Fibroblast of skin of right quadriceps (primary cell): ENCODE measurements at regions not wholly inside any gene's neighbourhood (a gene's known extent, or its start where the extent isn't known, plus 50 kb on each side); places are given as distances from the start of the nearest gene placed in this dataset.

Source experiments
- DNase-seq: peaks from one replicate; pipeline ENCODE4 v3.0.0-alpha.2; 2013

GRCh38 chr6:1516742-1517520, 92.8 kb upstream of the FOXC1 start:
- no peak for DNase-seq

DNA sequence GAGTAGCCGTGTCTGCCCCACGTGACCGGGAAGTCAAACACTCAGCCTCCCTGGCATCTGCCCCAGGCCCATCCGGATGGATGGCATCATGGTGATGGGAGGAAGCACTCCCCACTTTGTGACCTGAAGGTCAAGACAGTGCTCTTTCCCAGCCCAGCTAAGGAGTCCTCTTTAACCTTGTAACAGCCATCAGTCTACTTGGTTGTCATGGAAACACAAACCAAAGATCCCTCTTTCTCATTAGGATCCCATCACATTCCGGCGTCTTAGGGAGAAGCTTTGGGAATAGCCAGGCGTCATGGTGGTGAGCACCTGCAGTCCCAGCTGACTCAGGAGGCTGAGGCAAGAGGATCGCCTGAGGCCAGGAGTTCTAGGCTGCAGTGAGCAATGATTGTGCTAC, 90.9 kb upstream of the FOXC1 start:
- no peak for DNase-seq

DNA sequence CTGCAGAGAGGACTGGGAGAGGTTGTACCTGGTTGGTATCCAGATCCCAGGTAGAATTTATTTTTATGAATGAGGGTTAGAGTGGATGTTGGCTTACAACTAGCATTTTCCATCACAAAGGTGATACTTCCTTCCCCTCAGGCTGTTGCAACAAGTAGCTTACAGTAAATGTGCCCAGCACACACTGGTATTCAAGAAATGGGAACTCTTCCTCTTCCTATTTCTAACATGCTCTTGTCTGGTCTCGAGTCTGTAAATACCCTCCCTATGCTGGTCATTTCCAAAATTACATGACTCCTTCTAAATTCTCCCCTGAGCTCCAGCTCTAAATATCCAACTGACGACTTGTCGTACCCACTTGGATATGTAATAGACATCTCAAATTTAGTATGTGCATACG, 90.1 kb upstream of the FOXC1 start:
- DNase-seq, result no peak

GRCh38 chr6:1522779-1523178, 86.9 kb upstream of the FOXC1 start:
- DNase-seq, result no peak

DNA sequence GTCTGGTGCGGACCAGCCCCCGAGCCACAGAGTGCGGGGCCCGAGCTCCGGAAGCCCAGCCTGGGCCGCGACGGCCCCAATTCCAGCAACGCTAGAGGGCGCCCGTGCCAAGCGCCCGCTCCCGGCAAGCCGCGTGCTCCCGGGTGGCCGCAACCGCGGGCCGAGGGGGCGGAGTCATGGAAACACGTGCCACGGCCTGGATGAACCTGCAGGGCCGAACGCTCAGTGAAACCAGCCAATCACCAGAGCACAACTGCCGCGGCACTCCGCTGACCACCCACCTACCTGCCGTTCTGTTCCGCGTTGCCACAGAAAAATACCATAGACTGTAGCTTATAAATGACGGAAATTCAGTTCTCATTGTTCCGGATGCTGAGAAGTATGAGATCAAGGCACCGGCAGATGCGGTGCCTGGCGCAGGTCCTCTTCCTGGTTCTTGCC, 85.7 kb upstream of the FOXC1 start:
- DNase-seq, result peak; percentile 68

DNA sequence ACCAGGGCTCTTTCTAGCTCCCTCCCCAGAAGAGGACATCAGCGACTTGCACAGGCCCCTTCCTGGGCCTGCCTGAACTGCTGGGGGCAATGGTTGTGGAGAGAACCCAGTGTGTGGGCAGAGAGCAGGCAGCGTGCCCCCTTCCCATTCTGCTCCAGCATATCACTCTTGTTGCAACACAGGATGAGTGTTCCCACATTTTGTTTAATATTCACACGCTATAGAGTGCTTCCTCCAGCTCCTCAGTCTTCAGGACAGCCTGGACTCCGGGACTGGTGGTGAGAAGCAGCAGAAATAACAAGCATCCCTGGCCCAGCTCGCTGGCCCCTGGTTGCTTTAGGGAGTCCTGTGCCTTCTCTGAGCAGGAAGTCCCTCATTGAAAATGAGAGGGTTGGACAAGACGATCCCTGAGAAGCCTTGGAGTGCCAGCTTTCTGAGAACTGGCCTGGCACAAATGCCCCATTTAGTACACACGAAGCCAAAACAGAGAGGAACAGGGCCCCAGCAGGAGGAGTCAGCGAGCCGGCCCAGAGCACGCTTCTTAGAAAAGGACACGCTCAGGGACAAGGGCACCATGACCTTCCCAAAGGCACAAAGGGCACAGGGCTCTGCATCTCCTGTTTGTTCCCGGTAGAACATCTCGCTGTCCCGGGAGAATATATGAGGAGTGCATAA, 84.2 kb upstream of the FOXC1 start:
- no peak for DNase-seq

GRCh38 chr6:1526398-1527072, 83.2 kb upstream of the FOXC1 start:
- no peak for DNase-seq

- peak; percentile 62 for DNase-seq
Measured at GRCh38 chr6:1527073-1527457, 82.7 kb upstream of the FOXC1 start.

GRCh38 chr6:1535295-1535694, 74.4 kb upstream of the FOXC1 start:
- DNase-seq, result no peak

DNA sequence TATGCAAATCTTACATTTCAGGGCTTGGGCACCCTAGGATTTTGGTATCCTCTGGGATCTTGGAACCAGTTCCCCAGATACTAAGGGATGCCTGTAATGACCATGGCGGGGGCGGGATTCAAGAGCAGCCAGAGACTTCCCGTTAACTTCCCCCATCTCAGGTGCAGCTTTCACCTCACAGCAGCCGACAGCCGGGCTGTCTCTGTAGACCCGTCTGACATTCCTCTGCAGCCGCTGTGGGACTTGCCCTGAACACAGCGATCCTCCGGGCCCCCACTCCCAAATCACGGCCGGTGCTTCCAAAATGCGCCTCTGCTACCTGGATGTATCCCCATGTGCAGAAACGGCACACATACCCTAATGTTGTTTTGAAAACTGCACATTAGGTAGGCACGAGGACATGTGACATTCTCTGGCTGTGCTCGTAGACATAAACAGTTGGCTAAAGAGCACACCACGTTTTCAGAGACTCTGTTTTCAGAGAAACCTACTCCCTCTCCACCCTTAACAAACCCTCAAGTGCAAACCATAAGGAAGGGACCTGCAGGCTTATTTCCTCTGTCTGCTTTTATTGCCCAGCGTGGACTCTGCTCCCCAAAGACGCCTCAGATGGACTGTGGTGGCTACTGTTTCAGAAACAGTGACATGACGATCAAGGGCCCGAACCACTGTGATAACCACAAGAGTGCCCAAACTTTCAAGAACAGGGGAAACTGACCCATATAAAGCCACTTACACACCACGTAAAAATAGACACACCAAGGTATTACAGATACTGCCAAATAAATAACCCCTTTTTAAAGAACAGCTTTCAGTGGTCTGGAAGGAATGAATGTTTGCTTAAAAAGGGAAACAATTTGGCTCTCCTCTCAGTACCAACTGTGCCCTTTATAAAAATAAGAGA, 72.9 kb upstream of the FOXC1 start:
- no peak for DNase-seq

DNA sequence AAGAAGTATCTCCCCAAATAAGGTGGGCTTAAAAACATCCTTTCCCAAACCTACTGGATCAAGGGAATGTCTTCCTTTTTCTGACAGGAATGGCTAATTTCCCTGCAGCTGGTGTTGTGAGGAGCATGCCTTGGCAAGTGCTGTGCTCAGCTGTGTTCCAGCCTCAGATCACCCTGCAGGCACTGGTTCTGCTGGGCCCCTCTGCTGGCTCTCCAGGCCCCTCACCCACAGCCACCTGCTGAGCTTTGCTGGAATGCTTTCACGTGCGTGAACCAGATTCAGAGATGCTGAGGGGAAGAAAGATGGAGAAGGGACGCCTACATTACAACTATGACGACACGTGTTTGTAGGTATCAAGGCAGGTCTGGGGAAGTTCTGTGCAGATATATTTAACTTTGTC, 71.3 kb upstream of the FOXC1 start:
- DNase-seq, result no peak

- DNase-seq, result no peak
Measured at GRCh38 chr6:1538810-1539478, 70.8 kb upstream of the FOXC1 start.

DNA sequence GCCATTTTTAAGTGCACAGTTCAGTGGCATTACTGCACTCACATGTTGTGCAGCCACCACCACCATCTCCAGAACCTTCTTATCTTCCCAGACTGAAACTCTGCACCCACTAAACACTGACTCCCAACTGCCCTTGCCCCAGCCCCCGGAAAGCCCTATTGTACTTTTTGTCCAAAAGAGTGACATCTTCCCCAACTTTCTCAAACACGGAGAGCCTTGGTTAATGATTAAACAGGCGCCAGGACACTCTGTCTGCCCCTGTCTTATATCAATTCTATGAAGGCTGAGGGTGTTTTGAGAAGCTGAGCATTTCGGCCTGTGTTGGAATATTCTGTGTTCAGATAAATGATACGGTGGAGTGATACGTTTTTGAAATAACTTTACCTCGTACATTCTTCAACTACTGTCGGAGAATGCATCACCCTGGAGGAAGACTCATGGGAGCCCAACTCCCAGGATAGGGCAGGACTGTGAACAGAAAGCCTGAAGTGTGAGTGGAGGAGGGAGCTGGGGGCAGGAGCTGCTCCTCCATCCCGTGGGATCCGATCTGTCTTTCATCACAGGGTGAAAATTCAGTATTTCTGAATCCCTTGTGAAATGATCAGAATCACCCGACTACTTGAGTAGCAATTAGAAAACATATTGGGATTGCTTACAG, 68.7 kb upstream of the FOXC1 start:
- no peak for DNase-seq

DNA sequence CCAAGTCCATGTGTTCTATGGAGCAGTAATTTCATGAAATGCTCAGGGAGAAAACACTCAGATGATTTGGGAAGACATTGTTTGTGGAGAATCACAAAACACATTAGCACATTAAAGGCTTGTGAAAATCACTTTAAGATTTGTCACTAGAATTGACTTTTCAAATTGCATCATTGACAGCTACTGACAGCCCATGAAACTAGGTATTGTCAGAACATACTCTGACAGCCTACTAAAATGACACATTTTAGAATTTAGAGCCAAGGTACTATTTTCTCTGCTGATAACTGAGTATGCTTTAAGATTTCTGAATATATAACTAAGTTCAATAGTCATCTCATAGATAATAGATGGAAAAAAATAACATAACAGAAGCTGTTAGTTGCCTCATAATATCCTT, 67.4 kb upstream of the FOXC1 start:
- DNase-seq, result no peak

- no peak for DNase-seq
Measured at GRCh38 chr6:1542764-1543163, 67.0 kb upstream of the FOXC1 start.

DNA sequence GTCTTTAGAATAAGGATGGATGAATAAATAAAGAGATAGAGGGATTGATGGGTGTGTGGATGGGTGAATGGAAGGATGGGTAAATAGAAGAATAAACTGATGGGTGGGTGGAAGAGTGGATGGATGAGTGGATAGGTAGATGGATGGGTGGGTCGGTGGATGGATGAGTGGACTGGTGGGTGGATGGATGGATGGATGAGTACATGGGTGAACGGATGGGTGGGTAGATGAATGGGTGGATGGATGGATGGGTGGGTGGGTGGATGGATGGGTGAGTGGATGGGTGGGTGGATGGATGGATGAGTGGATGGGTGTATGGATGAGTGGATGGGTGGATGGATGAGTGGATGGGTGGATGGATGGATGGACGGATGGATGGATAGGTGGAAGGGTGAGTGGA, 65.7 kb upstream of the FOXC1 start:
- DNase-seq, result no peak

- no peak for DNase-seq
Measured at GRCh38 chr6:1544603-1545002, 65.1 kb upstream of the FOXC1 start.

DNA sequence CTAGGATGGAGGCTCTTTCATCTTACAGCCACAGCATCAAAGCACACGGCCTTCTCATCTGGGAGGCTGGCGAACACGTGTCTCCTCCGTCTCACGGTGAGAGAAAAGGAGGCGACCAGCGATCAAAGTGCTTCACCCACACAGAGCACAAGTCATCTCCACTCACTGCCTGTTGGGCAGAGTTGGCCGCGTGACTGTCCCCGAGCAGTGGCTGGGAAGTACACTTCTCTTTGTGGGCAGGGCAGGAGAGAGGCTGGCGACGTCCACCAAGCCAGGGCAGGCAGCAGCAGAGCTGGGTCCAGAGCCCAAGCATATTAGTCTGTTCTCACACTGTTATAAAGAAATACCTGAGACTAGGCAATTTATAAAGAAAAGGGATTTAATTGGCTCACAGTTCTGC, 64.1 kb upstream of the FOXC1 start:
- DNase-seq, result no peak

DNA sequence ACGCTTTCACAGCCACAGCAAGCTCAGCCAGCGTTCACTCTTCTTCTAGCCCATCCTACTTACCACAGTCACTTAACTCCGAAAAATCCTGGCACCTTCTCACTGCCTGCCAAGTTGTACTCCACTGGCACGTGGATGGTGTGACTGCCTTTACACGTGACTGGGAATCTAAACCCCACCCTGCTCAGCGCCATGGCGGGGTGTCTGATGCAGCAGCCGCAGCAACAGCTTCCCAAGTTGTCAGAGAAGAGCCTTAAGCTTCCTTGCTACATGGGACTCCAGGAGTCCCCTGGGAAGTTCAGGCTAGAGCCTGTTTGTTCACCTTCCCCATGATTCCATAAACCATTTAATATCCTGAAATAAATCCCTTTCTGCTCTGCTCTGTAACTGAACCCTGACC, 61.9 kb upstream of the FOXC1 start:
- no peak for DNase-seq

DNA sequence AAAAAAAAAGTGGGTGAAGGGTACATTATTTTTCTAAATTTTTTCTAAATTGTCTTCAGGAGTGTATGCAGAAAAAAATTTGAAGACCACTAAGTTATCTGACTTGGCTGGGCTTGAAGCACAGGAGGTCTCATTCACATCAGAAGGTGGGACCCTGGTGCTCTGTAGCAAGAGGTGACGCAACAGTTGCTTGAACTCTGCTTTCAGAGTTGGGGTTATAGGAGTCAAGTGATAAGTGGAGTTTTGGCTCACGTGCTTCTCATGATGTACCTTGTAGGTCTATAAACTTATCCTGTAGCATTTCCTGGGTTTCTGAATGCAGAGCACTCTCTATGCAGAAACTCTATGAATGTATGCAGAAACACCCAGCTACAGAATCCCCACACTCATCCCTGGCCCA, 58.5 kb upstream of the FOXC1 start:
- no peak for DNase-seq

DNA sequence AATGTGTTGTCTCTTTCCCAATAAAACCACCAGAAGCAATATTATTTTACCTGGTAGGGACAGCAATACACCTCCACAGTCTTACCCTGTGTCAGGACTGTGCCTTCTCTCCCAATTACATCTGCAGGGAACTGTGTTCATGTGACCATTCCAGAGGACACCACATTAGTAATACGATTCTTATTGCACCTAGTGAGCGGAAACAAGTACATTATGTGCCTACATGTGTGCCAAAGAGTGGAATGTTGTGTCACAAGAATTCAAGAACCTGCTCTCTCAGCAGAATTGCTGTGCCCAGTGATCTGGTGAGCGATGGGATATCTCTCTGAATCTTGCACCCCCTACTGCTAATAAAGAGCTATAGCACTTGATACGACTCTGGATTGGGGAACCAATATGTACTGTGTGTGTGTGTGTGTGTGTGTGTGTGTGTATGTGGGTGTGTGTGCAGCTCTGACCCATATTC, 57.4 kb upstream of the FOXC1 start:
- peak; percentile 26 for DNase-seq

- DNase-seq, result no peak
Measured at GRCh38 chr6:1553562-1554083, 56.1 kb upstream of the FOXC1 start.
